Liver (tissue), 8 donors: ENCODE measurements at regions not wholly inside any gene's neighbourhood (a gene's known extent, or its start where the extent isn't known, plus 50 kb on each side); places are given as distances from the start of the nearest gene placed in this dataset.

Experiments used
- DNase-seq: peaks from one replicate; pipeline ENCODE4 v3.0.0-alpha.2; 2017; ENCODE audit warnings: low spot score
- H3K27ac ChIP-seq, 2 donors: one replicate each; pipeline ENCODE4 v1.7.0; 2013; ENCODE audit warnings: inconsistent platforms in 2 of 2, low read length in 2 of 2, control low read depth in 1 of 2, low read depth in 1 of 2, mild to moderate bottlenecking in 1 of 2
- H3K27me3 ChIP-seq, 4 donors: one replicate each; pipeline versions ENCODE4 v1.6.1 to v1.7.0; 2013; ENCODE audit warnings: low read length in 3 of 4, inconsistent platforms in 1 of 4, mild to moderate bottlenecking in 1 of 4, moderate library complexity in 1 of 4; ENCODE audit not compliant: control insufficient read depth in 4 of 4, insufficient read depth in 4 of 4
- H3K36me3 ChIP-seq, 4 donors: one replicate each; pipeline versions ENCODE4 v1.6.1 to v1.7.0; 2013; ENCODE audit warnings: low read length in 3 of 4, mild to moderate bottlenecking in 3 of 4, low read depth in 1 of 4, moderate library complexity in 1 of 4; ENCODE audit not compliant: control insufficient read depth in 4 of 4, insufficient read depth in 3 of 4
- H3K4me1 ChIP-seq, 4 donors: one replicate each; pipeline versions ENCODE4 v1.6.1 to v1.7.0; 2013; ENCODE audit warnings: low read length in 3 of 4, mild to moderate bottlenecking in 3 of 4, moderate library complexity in 1 of 4; ENCODE audit not compliant: control insufficient read depth in 4 of 4, insufficient read depth in 4 of 4
- H3K4me3 ChIP-seq, 3 donors: one replicate each; pipeline versions ENCODE4 v1.6.1 to v1.7.0; 2013; ENCODE audit warnings: low read length in 3 of 3, control low read depth in 1 of 3, low read depth in 1 of 3, mild to moderate bottlenecking in 1 of 3
- H3K9ac ChIP-seq, 2 donors: one replicate each; pipeline ENCODE4 v1.7.0; 2013; ENCODE audit warnings: low read length in 2 of 2, mild to moderate bottlenecking in 2 of 2, moderate library complexity in 2 of 2, control low read depth in 1 of 2, low read depth in 1 of 2
- H3K9me3 ChIP-seq, 4 donors: one replicate each; pipeline versions ENCODE4 v1.6.1 to v1.7.0; 2013; ENCODE audit warnings: low read length in 3 of 4; ENCODE audit not compliant: control insufficient read depth in 4 of 4
- EGR1 ChIP-seq, 2 donors: IDR thresholded peaks; 2 replicates each; pipeline ENCODE4 v1.6.1; 2016 to 2018; ENCODE audit warnings: antibody characterized with exemption in 2 of 2, low read depth in 2 of 2
- FOXA1 ChIP-seq: IDR thresholded peaks from 2 replicates; pipeline ENCODE4 v1.6.1; 2016; ENCODE audit warnings: antibody characterized with exemption
- FOXA2 ChIP-seq: IDR thresholded peaks from 2 replicates; pipeline ENCODE4 v1.6.1; 2016; ENCODE audit warnings: antibody characterized with exemption
- GABPA ChIP-seq, 2 donors: IDR thresholded peaks in 1 of 2; conservative IDR thresholded peaks in 1 of 2; 2 replicates each; pipeline ENCODE4 v1.6.1; 2016; ENCODE audit warnings: antibody characterized with exemption in 2 of 2, mild to moderate bottlenecking in 1 of 2, moderate library complexity in 1 of 2
- HNF4A ChIP-seq, 2 donors: conservative IDR thresholded peaks; 2 replicates each; pipeline ENCODE4 v1.6.1; 2016; ENCODE audit warnings: antibody characterized with exemption in 2 of 2, mild to moderate bottlenecking in 2 of 2
- MAX ChIP-seq: IDR thresholded peaks from 2 replicates; pipeline ENCODE4 v1.6.1; 2016; ENCODE audit warnings: antibody characterized with exemption
- NR2F2 ChIP-seq: IDR thresholded peaks from 2 replicates; pipeline ENCODE4 v1.6.1; 2016; ENCODE audit warnings: antibody characterized with exemption
- RAD21 ChIP-seq, 2 donors: IDR thresholded peaks; 2 replicates each; pipeline ENCODE4 v1.6.1; 2016; ENCODE audit warnings: antibody characterized with exemption in 2 of 2, mild to moderate bottlenecking in 2 of 2
- REST ChIP-seq: IDR thresholded peaks from 2 replicates; pipeline ENCODE4 v1.6.1; 2016; ENCODE audit warnings: antibody characterized with exemption, mild to moderate bottlenecking
- RXRA ChIP-seq, 2 donors: IDR thresholded peaks; 2 replicates each; pipeline ENCODE4 v1.6.1; 2017 to 2018; ENCODE audit warnings: antibody characterized with exemption in 2 of 2, mild to moderate bottlenecking in 1 of 2
- SP1 ChIP-seq: IDR thresholded peaks from 2 replicates; pipeline ENCODE4 v1.6.1; 2018; ENCODE audit warnings: antibody characterized with exemption, mild to moderate bottlenecking
- TAF1 ChIP-seq: conservative IDR thresholded peaks from 2 replicates; pipeline ENCODE4 v1.6.1; 2016; ENCODE audit warnings: antibody characterized with exemption, mild to moderate bottlenecking
- YY1 ChIP-seq: IDR thresholded peaks from 2 replicates; pipeline ENCODE4 v1.6.1; 2016; ENCODE audit warnings: antibody characterized with exemption, mild to moderate bottlenecking
- ZBTB33 ChIP-seq: IDR thresholded peaks from 2 replicates; pipeline ENCODE4 v1.6.1; 2016; ENCODE audit warnings: antibody characterized with exemption
- WGBS: extraction: QIAGEN DNeasy Blood & Tissue Kit; methylation state at CpG from one replicate; pipeline ENCODE4 v1.1.7; 2013; 5-methylcytosine and 5-hydroxymethylcytosine counted together
- TF ChIP-seq, protein P1 (sequence below): IDR thresholded peaks from 2 replicates; pipeline ENCODE4 v1.6.1; 2016; ENCODE audit warnings: antibody characterized with exemption
- TF ChIP-seq, protein P2 (sequence below): fragments of 150-350 bp; IDR thresholded peaks from 2 replicates; pipeline ENCODE4 v1.5.1; 2017; ENCODE audit warnings: improper control_type of control experiment, low read depth, low read length; ENCODE audit not compliant: missing input control
- donor health status: healthy.
- donor health status: healthy.
- donor health status: healthy.
- donor health status: healthy.
- donor health status: healthy.

GRCh38 chr2:150160058-150160457 is 327.4 kb downstream of the RND3 start:
- TF ChIP-seq MAX (no peak), ZBTB33 (no peak), FOXA1 (no peak), RAD21 (IDR thresholded peaks at IDR 0.05) (no peak), RXRA (IDR thresholded peaks at IDR 0.05) (no peak), GABPA (IDR thresholded peaks at IDR 0.05 in 1 of 2, conservative IDR thresholded peaks at IDR 0.05 in 1 of 2) (no peak), EGR1 (IDR thresholded peaks at IDR 0.05; ENCODE audit: low read depth in 2 of 2) (no peak), TAF1 (no peak), HNF4A (conservative IDR thresholded peaks at IDR 0.05) (no peak), NR2F2 (no peak), YY1 (no peak)
- TF ChIP-seq, protein P1, sequence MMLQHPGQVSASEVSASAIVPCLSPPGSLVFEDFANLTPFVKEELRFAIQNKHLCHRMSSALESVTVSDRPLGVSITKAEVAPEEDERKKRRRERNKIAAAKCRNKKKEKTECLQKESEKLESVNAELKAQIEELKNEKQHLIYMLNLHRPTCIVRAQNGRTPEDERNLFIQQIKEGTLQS, result no peak
- TF ChIP-seq, protein P2, sequence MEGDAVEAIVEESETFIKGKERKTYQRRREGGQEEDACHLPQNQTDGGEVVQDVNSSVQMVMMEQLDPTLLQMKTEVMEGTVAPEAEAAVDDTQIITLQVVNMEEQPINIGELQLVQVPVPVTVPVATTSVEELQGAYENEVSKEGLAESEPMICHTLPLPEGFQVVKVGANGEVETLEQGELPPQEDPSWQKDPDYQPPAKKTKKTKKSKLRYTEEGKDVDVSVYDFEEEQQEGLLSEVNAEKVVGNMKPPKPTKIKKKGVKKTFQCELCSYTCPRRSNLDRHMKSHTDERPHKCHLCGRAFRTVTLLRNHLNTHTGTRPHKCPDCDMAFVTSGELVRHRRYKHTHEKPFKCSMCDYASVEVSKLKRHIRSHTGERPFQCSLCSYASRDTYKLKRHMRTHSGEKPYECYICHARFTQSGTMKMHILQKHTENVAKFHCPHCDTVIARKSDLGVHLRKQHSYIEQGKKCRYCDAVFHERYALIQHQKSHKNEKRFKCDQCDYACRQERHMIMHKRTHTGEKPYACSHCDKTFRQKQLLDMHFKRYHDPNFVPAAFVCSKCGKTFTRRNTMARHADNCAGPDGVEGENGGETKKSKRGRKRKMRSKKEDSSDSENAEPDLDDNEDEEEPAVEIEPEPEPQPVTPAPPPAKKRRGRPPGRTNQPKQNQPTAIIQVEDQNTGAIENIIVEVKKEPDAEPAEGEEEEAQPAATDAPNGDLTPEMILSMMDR, result no peak
- Histone ChIP-seq H3K27ac (no peak overlapping the region), H3K4me1 (peaks cover 0 to 15% (median 2%) of the 10 kb centered on the region in 4 donors), H3K9me3 (no peaks in the 10 kb centered on the region), H3K9ac (no peak overlapping the region), H3K27me3 (no peaks in the 10 kb centered on the region), H3K4me3 (no peak overlapping the region), H3K36me3 (no peaks in the 10 kb centered on the region)
- DNase-seq, result no peak
- WGBS, result 90% methylated on average over 6 of the region's 6 CpGs

DNA sequence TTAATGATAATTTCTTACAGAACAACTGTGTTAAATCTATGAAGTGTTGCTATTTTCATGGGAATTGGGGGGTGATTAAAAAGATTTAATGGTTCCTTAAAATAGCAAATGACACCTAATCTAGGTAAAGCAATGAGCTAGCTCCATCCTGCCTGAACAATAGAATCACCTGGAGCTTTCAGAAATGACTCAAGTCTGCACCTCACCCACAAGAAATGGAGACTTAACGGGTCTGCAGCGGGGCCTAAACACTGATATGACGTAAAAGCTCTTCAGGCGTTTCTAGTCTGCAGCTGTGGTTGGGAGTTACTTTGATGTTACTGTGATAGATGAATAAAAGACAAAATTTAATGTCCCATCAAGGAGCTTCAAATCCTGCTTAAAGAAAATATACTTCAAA is 328.2 kb downstream of the RND3 start:
- H3K27me3 ChIP-seq, result no peaks in the 10 kb centered on the region
- TF ChIP-seq GABPA (IDR thresholded peaks at IDR 0.05 in 1 of 2, conservative IDR thresholded peaks at IDR 0.05 in 1 of 2) (no peak), YY1 (no peak), RXRA (IDR thresholded peaks at IDR 0.05) (no peak), RAD21 (IDR thresholded peaks at IDR 0.05) (no peak), FOXA2 (no peak), REST (no peak), FOXA1 (no peak), SP1 (no peak)
- H3K9me3 ChIP-seq, result no peaks in the 10 kb centered on the region
- H3K4me1 ChIP-seq, result peaks cover 0 to 17% (median 4%) of the 10 kb centered on the region in 4 donors
- DNase-seq, result no peak
- H3K36me3 ChIP-seq, result no peaks in the 10 kb centered on the region
- no peak overlapping the region for H3K27ac ChIP-seq
- no peak overlapping the region for H3K9ac ChIP-seq
- no peak overlapping the region for H3K4me3 ChIP-seq
- WGBS, result 81% methylated on average over 4 of the region's 4 CpGs
